Upper lobe of left lung (tissue), 4 donors: ENCODE measurements at regions not wholly inside any gene's neighbourhood (a gene's known extent, or its start where the extent isn't known, plus 50 kb on each side); places are given as distances from the start of the nearest gene placed in this dataset.

Experiments used
- EP300 ChIP-seq, 4 donors: sonication (generic); formaldehyde crosslinking; IDR thresholded peaks; one replicate each; pipeline ENCODE4 v1.5.1; 2017; ENCODE audit warnings: antibody characterized with exemption in 4 of 4, control low read depth in 2 of 4
- POLR2A ChIP-seq, 4 donors: fragments of 450-650 bp; IDR thresholded peaks; one replicate each; pipeline ENCODE4 v1.5.1; 2016 to 2017; ENCODE audit warnings: antibody characterized with exemption in 4 of 4, mild to moderate bottlenecking in 2 of 4
- TF ChIP-seq, protein P1 (sequence below), 6 experiments: fragments of 450-650 bp in 4 of 6; fragments of 200-600 bp in 2 of 6; sonication (generic) in 2 of 6; IDR thresholded peaks; one replicate each; pipeline ENCODE4 v1.5.1; 2016 to 2019; ENCODE audit warnings: antibody characterized with exemption in 6 of 6

DNA sequence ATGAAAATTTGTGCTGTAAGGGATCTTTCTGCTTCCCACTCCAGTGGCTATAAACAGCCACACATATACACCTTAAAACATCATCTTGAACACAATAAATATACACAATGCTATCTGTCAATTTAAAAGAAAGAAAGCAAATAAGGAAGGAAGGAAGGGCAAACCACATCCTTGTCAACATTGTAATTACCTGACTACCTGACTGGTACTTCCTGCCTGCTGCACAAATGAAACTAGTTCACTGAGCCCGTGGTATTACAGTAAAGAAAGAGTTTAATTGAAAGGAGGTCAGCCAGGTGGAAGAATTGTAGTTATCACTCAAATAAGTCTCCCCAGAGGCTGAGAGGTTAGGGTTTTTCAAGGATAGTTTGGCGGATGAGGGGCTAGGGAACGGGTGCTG is 344.4 kb upstream of the ASIC2 start:
- TF ChIP-seq, protein P1, sequence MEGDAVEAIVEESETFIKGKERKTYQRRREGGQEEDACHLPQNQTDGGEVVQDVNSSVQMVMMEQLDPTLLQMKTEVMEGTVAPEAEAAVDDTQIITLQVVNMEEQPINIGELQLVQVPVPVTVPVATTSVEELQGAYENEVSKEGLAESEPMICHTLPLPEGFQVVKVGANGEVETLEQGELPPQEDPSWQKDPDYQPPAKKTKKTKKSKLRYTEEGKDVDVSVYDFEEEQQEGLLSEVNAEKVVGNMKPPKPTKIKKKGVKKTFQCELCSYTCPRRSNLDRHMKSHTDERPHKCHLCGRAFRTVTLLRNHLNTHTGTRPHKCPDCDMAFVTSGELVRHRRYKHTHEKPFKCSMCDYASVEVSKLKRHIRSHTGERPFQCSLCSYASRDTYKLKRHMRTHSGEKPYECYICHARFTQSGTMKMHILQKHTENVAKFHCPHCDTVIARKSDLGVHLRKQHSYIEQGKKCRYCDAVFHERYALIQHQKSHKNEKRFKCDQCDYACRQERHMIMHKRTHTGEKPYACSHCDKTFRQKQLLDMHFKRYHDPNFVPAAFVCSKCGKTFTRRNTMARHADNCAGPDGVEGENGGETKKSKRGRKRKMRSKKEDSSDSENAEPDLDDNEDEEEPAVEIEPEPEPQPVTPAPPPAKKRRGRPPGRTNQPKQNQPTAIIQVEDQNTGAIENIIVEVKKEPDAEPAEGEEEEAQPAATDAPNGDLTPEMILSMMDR (IDR thresholded peaks at IDR 0.05), result no peak
- TF ChIP-seq POLR2A (IDR thresholded peaks at IDR 0.05) (no peak), EP300 (IDR thresholded peaks at IDR 0.05) (no peak)
